A673 (cell line): ENCODE measurements at regions not wholly inside any gene's neighbourhood (a gene's known extent, or its start where the extent isn't known, plus 50 kb on each side); places are given as distances from the start of the nearest gene placed in this dataset.

Source experiments
- BruUV-seq: library from RNA; stranded (reverse); fragments of 400-500 nt; replicated peaks from 2 replicates; lab custom pipeline; 2021; lab: Mats Ljungman, UMichigan
- CTCF ChIA-PET: fragments of 300-600 bp; sonication (Branson Sonifier 250); formaldehyde crosslinking; loops from one replicate; lab custom pipeline; 2022; ENCODE audit warnings: antibody characterized with exemption; lab: Charles Lee
- POLR2A ChIA-PET: fragments of 300-600 bp; sonication (Branson Sonifier 250); formaldehyde crosslinking; loops from one replicate; lab custom pipeline; 2022; ENCODE audit warnings: antibody characterized with exemption; ENCODE audit not compliant: low non-redundant PET; lab: Charles Lee
- DNase-seq: peaks from one replicate; pipeline ENCODE4 v3.0.0-alpha.2; 2015; ENCODE audit warnings: low spot score
- H3K27ac ChIP-seq: fragments of 200-600 bp; sonication (generic); 2 replicates; pipeline ENCODE4 v1.5.1; 2016; ENCODE audit warnings: mixed run types, low read depth, mild to moderate bottlenecking, mixed read lengths, antibody characterized with exemption, low read length; ENCODE audit not compliant: poor library complexity, severe bottlenecking
- H3K27me3 ChIP-seq: fragments of 200-600 bp; sonication (generic); replicated peaks from 2 replicates; pipeline ENCODE4 v1.6.1; 2017; ENCODE audit warnings: mixed run types, low read depth, mild to moderate bottlenecking, mixed read lengths, antibody characterized with exemption, low read length; ENCODE audit not compliant: insufficient read depth, poor library complexity
- H3K36me3 ChIP-seq: fragments of 200-600 bp; sonication (generic); 2 replicates; pipeline ENCODE4 v1.6.1; 2016; ENCODE audit warnings: mixed run types, mild to moderate bottlenecking, mixed read lengths, antibody characterized with exemption, low read length; ENCODE audit not compliant: insufficient read depth, poor library complexity, severe bottlenecking
- H3K4me1 ChIP-seq: fragments of 200-600 bp; sonication (generic); 2 replicates; pipeline ENCODE4 v1.6.1; 2017; ENCODE audit warnings: mixed run types, mild to moderate bottlenecking, mixed read lengths, antibody characterized with exemption, low read length; ENCODE audit not compliant: insufficient read depth, poor library complexity, severe bottlenecking
- H3K4me3 ChIP-seq: fragments of 200-600 bp; sonication (generic); 2 replicates; pipeline ENCODE4 v1.5.1; 2016; ENCODE audit warnings: low read depth, mixed run types, mild to moderate bottlenecking, mixed read lengths, low read length; ENCODE audit not compliant: poor library complexity, severe bottlenecking
- H3K9me3 ChIP-seq: fragments of 200-600 bp; sonication (generic); 2 replicates; pipeline ENCODE4 v1.6.1; 2016; ENCODE audit warnings: mixed run types, low read depth, mild to moderate bottlenecking, mixed read lengths, antibody characterized with exemption, low read length; ENCODE audit not compliant: poor library complexity, severe bottlenecking
- CTCF ChIP-seq: fragments of 300-800, 200-600 bp; sonication (generic); conservative IDR thresholded peaks from 2 replicates; pipeline ENCODE4 v1.5.1; 2017; ENCODE audit warnings: low read depth, mild to moderate bottlenecking, antibody characterized with exemption, low read length, moderate library complexity, mixed read lengths
- EZH2 ChIP-seq: fragments of 200-600 bp; sonication (generic); IDR thresholded peaks from 2 replicates; pipeline ENCODE4 v1.6.1; 2017; ENCODE audit warnings: borderline replicate concordance, low read depth, mild to moderate bottlenecking, mixed read lengths, antibody characterized with exemption, low read length; ENCODE audit not compliant: poor library complexity, severe bottlenecking
- intact Hi-C: fragments of 100-400 bp; cut with micrococcal nuclease; formaldehyde crosslinking; loops from one replicate; pipeline ENCODE4 v1.10.0; 2022; ENCODE audit not compliant: unreplicated experiment

- Histone ChIP-seq H3K27me3 (peaks cover 4% of the 10 kb centered on the region), H3K9me3 (no peaks in the 10 kb centered on the region), H3K36me3 (no peaks in the 10 kb centered on the region), H3K4me3 (no peak overlapping the region), H3K27ac (no peak overlapping the region), H3K4me1 (no peaks in the 10 kb centered on the region)
- POLR2A ChIA-PET = no interaction called here
- intact Hi-C loops = no loop called here
- BruUV-seq = no TSS peak
- CTCF ChIA-PET = no interaction called here
- DNase-seq = no peak
- no peak for TF ChIP-seq EZH2
- TF ChIP-seq CTCF = no peak
Measured at GRCh38 chr5:125470280-125470902, 724.0 kb upstream of the ZNF608 start.

GRCh38 chr5:125476901-125477585 lies 730.6 kb upstream of the ZNF608 start:
- BruUV-seq = no TSS peak
- Histone ChIP-seq H3K36me3 (no peaks in the 10 kb centered on the region), H3K4me1 (peaks cover 6% of the 10 kb centered on the region), H3K27ac (no peak overlapping the region), H3K9me3 (no peaks in the 10 kb centered on the region), H3K27me3 (peaks cover 17% of the 10 kb centered on the region), H3K4me3 (no peak overlapping the region)
- no peak for TF ChIP-seq CTCF
- ChIA-PET POLR2A (no interaction called here), CTCF (no interaction called here)
- intact Hi-C loops = no loop called here
- DNase-seq = no peak

- ChIA-PET POLR2A (no interaction called here), CTCF (no interaction called here)
- intact Hi-C loops = no loop called here
- DNase-seq = no peak
- H3K4me1 ChIP-seq = peaks cover 10% of the 10 kb centered on the region
- no peak overlapping the region for H3K27ac ChIP-seq
- H3K9me3 ChIP-seq = no peaks in the 10 kb centered on the region
- H3K36me3 ChIP-seq = no peaks in the 10 kb centered on the region
- BruUV-seq = no TSS peak
- H3K27me3 ChIP-seq = peaks cover 17% of the 10 kb centered on the region
- TF ChIP-seq EZH2 = no peak
- no peak for TF ChIP-seq CTCF
- no peak overlapping the region for H3K4me3 ChIP-seq
Measured at GRCh38 chr5:125477586-125477975, 731.1 kb upstream of the ZNF608 start.
